Stimulated activated CD4-positive, alpha-beta T cell treated with anti-CD3 and anti-CD28 coated beads, TNF-alpha, amount 100 ng/mL, for 48 hours (primary cell): ENCODE measurements at regions not wholly inside any gene's neighbourhood (a gene's known extent, or its start where the extent isn't known, plus 50 kb on each side); places are given as distances from the start of the nearest gene placed in this dataset.
A peak's percentile ranks its signal among the peaks of the same experiment; 100 is the strongest.

Experiments
- DNase-seq, 3 donors: peaks; one replicate each; pipeline ENCODE4 v3.0.0-alpha.2; 2020; ENCODE audit warnings: low read depth in 3 of 3

- no peak for DNase-seq
These were observed 306.9 kb upstream of the C9orf72 start for GRCh38 chr9:27880156-27880555.

- no peak for DNase-seq
These were observed 307.4 kb upstream of the C9orf72 start for GRCh38 chr9:27880635-27881034.

GRCh38 chr9:27888661-27889295 is 315.5 kb upstream of the C9orf72 start:
- DNase-seq, result peak; percentile 6 to 32 (median 19)

- no peak for DNase-seq
These were observed 351.2 kb upstream of the C9orf72 start for GRCh38 chr9:27924502-27924901.

- no peak for DNase-seq
These were observed 352.5 kb upstream of the C9orf72 start for GRCh38 chr9:27925815-27926214.

GRCh38 chr9:27929841-27930240 is 356.6 kb upstream of the C9orf72 start:
- DNase-seq, result no peak

- DNase-seq, result no peak
These were observed 360.1 kb upstream of the C9orf72 start for GRCh38 chr9:27933210-27934025.

- DNase-seq, result no peak
These were observed 361.2 kb upstream of the C9orf72 start for GRCh38 chr9:27934471-27934870.

GRCh38 chr9:27939186-27939585 is 365.9 kb upstream of the C9orf72 start:
- DNase-seq, result no peak

GRCh38 chr9:27940535-27940934 is 367.3 kb upstream of the C9orf72 start:
- DNase-seq, result no peak

GRCh38 chr9:27943501-27943900 is 370.2 kb upstream of the C9orf72 start:
- no peak for DNase-seq

GRCh38 chr9:27945386-27945785 is 372.1 kb upstream of the C9orf72 start:
- DNase-seq, result no peak

GRCh38 chr9:27950382-27950781 is 377.1 kb upstream of the C9orf72 start:
- no peak for DNase-seq

- DNase-seq, result no peak
These were observed 381.6 kb upstream of the C9orf72 start for GRCh38 chr9:27954858-27955257.

GRCh38 chr9:27963836-27964235 is 390.6 kb upstream of the C9orf72 start:
- DNase-seq, result no peak

GRCh38 chr9:27967210-27967609 is 393.9 kb upstream of the C9orf72 start:
- DNase-seq, result no peak

GRCh38 chr9:27977931-27978330 is 404.6 kb upstream of the C9orf72 start:
- DNase-seq, result no peak

GRCh38 chr9:27985714-27986113 is 412.4 kb upstream of the C9orf72 start:
- DNase-seq, result no peak

- DNase-seq, result no peak
These were observed 417.2 kb upstream of the C9orf72 start for GRCh38 chr9:27990524-27990923.

- no peak for DNase-seq
These were observed 417.9 kb upstream of the C9orf72 start for GRCh38 chr9:27991221-27991620.

GRCh38 chr9:28001096-28001495 is 427.8 kb upstream of the C9orf72 start:
- no peak for DNase-seq

GRCh38 chr9:28004900-28005299 is 431.6 kb upstream of the C9orf72 start:
- DNase-seq, result no peak

GRCh38 chr9:28005779-28006178 is 432.5 kb upstream of the C9orf72 start:
- DNase-seq, result no peak
